GM19463 (cell line): ENCODE measurements at regions not wholly inside any gene's neighbourhood (a gene's known extent, or its start where the extent isn't known, plus 50 kb on each side); places are given as distances from the start of the nearest gene placed in this dataset.

Source experiments
- ATAC-seq: cut with Tn5 transposase; IDR thresholded peaks from one replicate; pipeline ENCODE4 v1.9.1; 2021; ENCODE audit warnings: mild to moderate bottlenecking, moderate library complexity; ENCODE audit not compliant: unreplicated experiment

GRCh38 chr10:85513436-85513835 lies 853.2 kb downstream of the GRID1 start:
- ATAC-seq: no peak

- ATAC-seq: no peak
These were observed 851.3 kb downstream of the GRID1 start for GRCh38 chr10:85515316-85515715.

GRCh38 chr10:85524001-85524666 lies 842.5 kb downstream of the GRID1 start:
- ATAC-seq: no peak

GRCh38 chr10:85527616-85528317 lies 838.8 kb downstream of the GRID1 start:
- no peak for ATAC-seq

- no peak for ATAC-seq
These were observed 838.3 kb downstream of the GRID1 start for GRCh38 chr10:85528318-85528652.

GRCh38 chr10:85531706-85532105 lies 834.9 kb downstream of the GRID1 start:
- ATAC-seq: no peak

GRCh38 chr10:85532773-85533172 lies 833.8 kb downstream of the GRID1 start:
- ATAC-seq: no peak

- ATAC-seq: no peak
These were observed 830.7 kb downstream of the GRID1 start for GRCh38 chr10:85535926-85536325.

GRCh38 chr10:85537561-85537960 lies 829.0 kb downstream of the GRID1 start:
- ATAC-seq: no peak

- ATAC-seq: no peak
These were observed 828.0 kb downstream of the GRID1 start for GRCh38 chr10:85538601-85539000.

GRCh38 chr10:85542152-85542551 lies 824.4 kb downstream of the GRID1 start:
- ATAC-seq: no peak

- no peak for ATAC-seq
These were observed 823.5 kb downstream of the GRID1 start for GRCh38 chr10:85542936-85543730.

GRCh38 chr10:85544956-85545355 lies 821.6 kb downstream of the GRID1 start:
- no peak for ATAC-seq

- ATAC-seq: no peak
These were observed 820.7 kb downstream of the GRID1 start for GRCh38 chr10:85545874-85546273.

- ATAC-seq: peak; percentile 11
These were observed 819.1 kb downstream of the GRID1 start for GRCh38 chr10:85547460-85548023.

- peak; percentile 90 for ATAC-seq
These were observed 818.6 kb downstream of the GRID1 start for GRCh38 chr10:85548034-85548433.
